Keratinocyte (primary cell): ENCODE measurements at regions not wholly inside any gene's neighbourhood (a gene's known extent, or its start where the extent isn't known, plus 50 kb on each side); places are given as distances from the start of the nearest gene placed in this dataset.

Source experiments
- EZH2 ChIP-seq: IDR thresholded peaks from one replicate; pipeline ENCODE4 v1.6.1; 2012; ENCODE audit warnings: inconsistent platforms, mild to moderate bottlenecking, low read length, moderate library complexity
- TF ChIP-seq, protein P1 (sequence below), 3 experiments: IDR thresholded peaks in 1 of 3; conservative IDR thresholded peaks in 1 of 3; optimal IDR thresholded peaks in 1 of 3; 2 replicates in 2 of 3; 3 replicates in 1 of 3; pipeline versions ENCODE3 to v1.5.1; 2011; ENCODE audit warnings: low read length in 3 of 3, mild to moderate bottlenecking in 3 of 3, moderate library complexity in 2 of 3, control low read depth in 1 of 3, inconsistent platforms in 1 of 3; ENCODE audit not compliant: insufficient read depth in 2 of 3; ENCODE audit errors: extremely low read depth in 1 of 3

DNA sequence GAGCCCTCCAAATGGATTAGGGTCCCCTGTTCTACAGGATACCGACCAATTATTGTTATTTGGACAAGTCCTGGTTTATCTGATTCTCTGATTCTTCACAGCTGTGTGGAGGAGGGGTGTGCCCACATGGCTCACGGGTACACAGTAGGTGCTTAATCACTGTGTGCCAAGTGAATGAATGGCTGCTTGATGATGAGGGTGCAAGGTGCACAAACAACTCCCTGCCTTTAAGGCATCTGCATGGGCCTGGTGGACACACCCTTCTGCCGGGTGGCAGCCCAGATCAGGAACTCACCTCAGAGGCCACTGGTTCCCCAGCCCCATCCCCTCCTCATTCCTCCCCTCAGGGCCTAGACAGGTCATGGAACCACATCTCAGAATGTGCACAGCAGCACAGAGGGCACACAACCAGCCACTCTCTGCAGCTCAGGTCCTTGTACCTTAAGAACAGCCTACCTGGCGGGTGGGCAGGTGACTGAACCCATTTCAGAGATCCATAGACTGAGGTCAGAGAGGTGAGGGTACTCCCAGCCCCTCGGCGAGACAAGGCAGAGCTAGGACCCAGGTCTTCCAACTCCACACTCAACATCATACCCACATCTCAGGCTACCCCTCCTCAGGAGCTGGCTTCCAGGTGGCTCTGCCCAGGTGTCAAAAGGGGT lies 50.3 kb downstream of the SHANK2 start:
- TF ChIP-seq, protein P1, sequence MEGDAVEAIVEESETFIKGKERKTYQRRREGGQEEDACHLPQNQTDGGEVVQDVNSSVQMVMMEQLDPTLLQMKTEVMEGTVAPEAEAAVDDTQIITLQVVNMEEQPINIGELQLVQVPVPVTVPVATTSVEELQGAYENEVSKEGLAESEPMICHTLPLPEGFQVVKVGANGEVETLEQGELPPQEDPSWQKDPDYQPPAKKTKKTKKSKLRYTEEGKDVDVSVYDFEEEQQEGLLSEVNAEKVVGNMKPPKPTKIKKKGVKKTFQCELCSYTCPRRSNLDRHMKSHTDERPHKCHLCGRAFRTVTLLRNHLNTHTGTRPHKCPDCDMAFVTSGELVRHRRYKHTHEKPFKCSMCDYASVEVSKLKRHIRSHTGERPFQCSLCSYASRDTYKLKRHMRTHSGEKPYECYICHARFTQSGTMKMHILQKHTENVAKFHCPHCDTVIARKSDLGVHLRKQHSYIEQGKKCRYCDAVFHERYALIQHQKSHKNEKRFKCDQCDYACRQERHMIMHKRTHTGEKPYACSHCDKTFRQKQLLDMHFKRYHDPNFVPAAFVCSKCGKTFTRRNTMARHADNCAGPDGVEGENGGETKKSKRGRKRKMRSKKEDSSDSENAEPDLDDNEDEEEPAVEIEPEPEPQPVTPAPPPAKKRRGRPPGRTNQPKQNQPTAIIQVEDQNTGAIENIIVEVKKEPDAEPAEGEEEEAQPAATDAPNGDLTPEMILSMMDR (optimal IDR thresholded peaks at IDR 0.05 in 1 of 3, IDR thresholded peaks at IDR 0.05 in 1 of 3, conservative IDR thresholded peaks at IDR 0.05 in 1 of 3; ENCODE audit: extremely low read depth in 1 of 3, insufficient read depth in 2 of 3, low read length in 3 of 3): no peak
- TF ChIP-seq EZH2: no peak
